ENCODE measurements at regions not wholly inside any gene's neighbourhood (a gene's known extent, or its start where the extent isn't known, plus 50 kb on each side); places are given as distances from the start of the nearest gene placed in this dataset.
A peak's percentile ranks its signal among the peaks of the same experiment; 100 is the strongest.
"Not testable (repeated sequence)": the region's sequence is repeated elsewhere in the genome, so short reads cannot be mapped to it uniquely, and the experiment has no call there.

GRCh38 chr1:218494449-218494852, 149.3 kb downstream of the TGFB2 start:
- DNase-seq, result no peak

GRCh38 chr1:218495931-218496330, 150.8 kb downstream of the TGFB2 start:
- DNase-seq, result no peak

GRCh38 chr1:218496561-218496960, 151.4 kb downstream of the TGFB2 start:
- DNase-seq, result peak; percentile 3

- no peak for DNase-seq
Observed at GRCh38 chr1:218498056-218498938, 153.2 kb downstream of the TGFB2 start.

- no peak for DNase-seq
Observed at GRCh38 chr1:218499011-218499691, 154.0 kb downstream of the TGFB2 start.

GRCh38 chr1:218499911-218500310, 154.8 kb downstream of the TGFB2 start:
- DNase-seq, result no peak

GRCh38 chr1:218501161-218501560, 156.0 kb downstream of the TGFB2 start:
- DNase-seq, result no peak

- DNase-seq, result no peak
Observed at GRCh38 chr1:218502383-218502782, 157.2 kb downstream of the TGFB2 start.

- DNase-seq, result no peak
Observed at GRCh38 chr1:218503102-218503501, 158.0 kb downstream of the TGFB2 start.

GRCh38 chr1:218507355-218508002, 162.3 kb downstream of the TGFB2 start:
- no peak for DNase-seq

GRCh38 chr1:218510153-218510772, 165.1 kb downstream of the TGFB2 start:
- DNase-seq, result no peak

- no peak for DNase-seq
Observed at GRCh38 chr1:218513328-218513727, 168.2 kb downstream of the TGFB2 start.

- DNase-seq, result no peak
Observed at GRCh38 chr1:218514689-218515088, 169.6 kb downstream of the TGFB2 start.

- DNase-seq, result no peak
Observed at GRCh38 chr1:218516526-218516925, 171.4 kb downstream of the TGFB2 start.

GRCh38 chr1:218517459-218517858, 172.3 kb downstream of the TGFB2 start:
- DNase-seq, result no peak

- no peak for DNase-seq
Observed at GRCh38 chr1:218518216-218518740, 173.1 kb downstream of the TGFB2 start.

GRCh38 chr1:218520646-218521045, 175.5 kb downstream of the TGFB2 start:
- not testable (repeated sequence) for DNase-seq

- no peak for DNase-seq
Observed at GRCh38 chr1:218521414-218522169, 176.5 kb downstream of the TGFB2 start.

GRCh38 chr1:218524526-218524925, 179.4 kb downstream of the TGFB2 start:
- no peak for DNase-seq

GRCh38 chr1:218525031-218525430, 179.9 kb downstream of the TGFB2 start:
- no peak for DNase-seq

- DNase-seq, result no peak
Observed at GRCh38 chr1:218525451-218526197, 180.5 kb downstream of the TGFB2 start.
